Fibroblast of pulmonary artery (primary cell): ENCODE measurements at regions not wholly inside any gene's neighbourhood (a gene's known extent, or its start where the extent isn't known, plus 50 kb on each side); places are given as distances from the start of the nearest gene placed in this dataset.
A peak's percentile ranks its signal among the peaks of the same experiment; 100 is the strongest.

ENCODE experiments used
- DNase-seq: peaks from one replicate; pipeline ENCODE4 v3.0.0-alpha.2; 2010; ENCODE audit warnings: low read depth
- H3K4me3 ChIP-seq: replicated peaks from 2 replicates; pipeline ENCODE4 v1.5.1; 2011; ENCODE audit warnings: low read depth, mild to moderate bottlenecking, control low read depth, low read length, moderate library complexity
- TF ChIP-seq, protein P1 (sequence below): IDR thresholded peaks from 2 replicates; pipeline ENCODE4 v1.5.1; 2011; ENCODE audit warnings: mild to moderate bottlenecking, control low read depth, low read length, inconsistent platforms; ENCODE audit errors: missing control alignments

DNA sequence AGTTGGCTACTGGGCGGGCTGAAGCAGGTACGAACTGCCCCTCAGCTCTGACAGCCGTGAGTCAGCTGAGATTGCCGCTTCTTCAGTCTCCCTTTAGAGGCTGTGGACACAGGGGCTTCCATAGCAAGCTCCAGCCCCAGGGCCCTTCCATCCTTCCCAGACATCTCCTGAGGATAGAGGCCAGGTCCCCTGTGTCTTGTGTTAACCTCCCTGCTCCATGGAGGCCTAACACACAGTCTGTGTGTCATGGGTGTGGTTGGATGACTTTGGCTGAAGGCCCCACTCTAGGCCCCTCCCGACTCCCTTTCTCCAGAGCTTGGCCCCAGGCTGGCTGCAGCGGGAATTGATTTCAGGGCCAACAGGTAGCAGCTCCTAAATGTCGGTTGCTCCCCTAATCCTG, 116.1 kb upstream of the TLE3 start:
- H3K4me3 ChIP-seq, result no peak overlapping the region
- no peak for DNase-seq
- TF ChIP-seq, protein P1, sequence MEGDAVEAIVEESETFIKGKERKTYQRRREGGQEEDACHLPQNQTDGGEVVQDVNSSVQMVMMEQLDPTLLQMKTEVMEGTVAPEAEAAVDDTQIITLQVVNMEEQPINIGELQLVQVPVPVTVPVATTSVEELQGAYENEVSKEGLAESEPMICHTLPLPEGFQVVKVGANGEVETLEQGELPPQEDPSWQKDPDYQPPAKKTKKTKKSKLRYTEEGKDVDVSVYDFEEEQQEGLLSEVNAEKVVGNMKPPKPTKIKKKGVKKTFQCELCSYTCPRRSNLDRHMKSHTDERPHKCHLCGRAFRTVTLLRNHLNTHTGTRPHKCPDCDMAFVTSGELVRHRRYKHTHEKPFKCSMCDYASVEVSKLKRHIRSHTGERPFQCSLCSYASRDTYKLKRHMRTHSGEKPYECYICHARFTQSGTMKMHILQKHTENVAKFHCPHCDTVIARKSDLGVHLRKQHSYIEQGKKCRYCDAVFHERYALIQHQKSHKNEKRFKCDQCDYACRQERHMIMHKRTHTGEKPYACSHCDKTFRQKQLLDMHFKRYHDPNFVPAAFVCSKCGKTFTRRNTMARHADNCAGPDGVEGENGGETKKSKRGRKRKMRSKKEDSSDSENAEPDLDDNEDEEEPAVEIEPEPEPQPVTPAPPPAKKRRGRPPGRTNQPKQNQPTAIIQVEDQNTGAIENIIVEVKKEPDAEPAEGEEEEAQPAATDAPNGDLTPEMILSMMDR, result no peak

DNA sequence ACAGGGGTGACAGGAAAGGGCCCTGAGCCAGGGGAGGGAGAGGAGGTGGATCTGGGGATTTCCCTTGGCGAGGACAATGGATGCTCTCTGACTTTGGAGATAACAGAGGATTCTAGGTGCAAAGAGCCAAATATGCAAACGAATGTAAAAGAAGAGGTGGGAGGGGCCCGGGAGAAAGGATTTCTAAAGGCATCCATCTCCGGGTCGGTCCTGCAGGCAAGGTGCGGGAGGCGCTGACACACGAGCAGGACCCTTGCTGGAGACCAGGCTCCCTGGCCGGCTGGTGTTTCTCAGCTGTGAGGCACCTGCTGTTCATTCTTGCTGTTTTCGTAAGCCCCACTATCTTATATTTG, 115.2 kb upstream of the TLE3 start:
- TF ChIP-seq, protein P1, result no peak
- DNase-seq, result no peak

DNA sequence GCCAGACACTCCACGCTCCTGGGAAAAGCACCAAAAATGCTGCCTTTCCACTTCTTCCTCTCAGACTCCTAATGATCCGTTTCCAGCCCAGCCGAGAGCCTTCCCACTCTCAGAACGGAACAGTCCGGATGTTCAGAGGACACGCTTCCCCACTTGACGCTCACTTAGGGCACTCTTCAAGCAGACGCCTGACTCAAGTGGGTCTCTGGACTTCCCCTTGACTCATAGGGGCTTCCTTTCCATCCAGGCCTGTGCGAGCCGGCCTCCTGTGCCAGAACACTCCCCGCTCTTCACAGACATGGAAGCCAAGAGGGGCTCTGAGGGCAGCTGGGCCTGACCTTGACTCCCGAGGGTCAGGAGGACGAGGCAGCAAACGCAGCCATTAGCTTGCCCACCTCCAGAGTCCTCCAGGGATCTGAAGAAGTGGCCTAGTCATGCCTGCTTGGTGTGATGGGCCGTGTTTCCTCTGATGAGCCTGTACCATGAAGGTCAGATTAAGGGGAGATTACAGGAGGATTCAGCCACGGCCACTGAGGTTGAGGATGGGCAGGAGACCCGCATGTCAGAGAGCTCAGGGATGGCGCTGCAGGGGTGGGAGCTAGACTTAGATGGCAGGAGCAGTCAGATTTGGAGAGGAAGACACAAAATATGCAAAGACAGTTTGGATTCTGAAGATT, 114.7 kb upstream of the TLE3 start:
- peak; percentile 38 for DNase-seq
- TF ChIP-seq, protein P1, result no peak
- H3K4me3 ChIP-seq, result no peak overlapping the region

More for the DNA sequence above, 115.2 kb upstream of the TLE3 start:
- no peak overlapping the region for H3K4me3 ChIP-seq

GRCh38 chr15:70210528-70210927, 112.8 kb upstream of the TLE3 start:
- TF ChIP-seq, protein P1, result peak; percentile 10
- DNase-seq, result no peak

GRCh38 chr15:70210076-70210475, 112.4 kb upstream of the TLE3 start:
- TF ChIP-seq, protein P1, result no peak
- no peak for DNase-seq
- no peak overlapping the region for H3K4me3 ChIP-seq

More at GRCh38 chr15:70210528-70210927, 112.8 kb upstream of the TLE3 start:
- no peak overlapping the region for H3K4me3 ChIP-seq

- TF ChIP-seq, protein P1, result no peak
- DNase-seq, result no peak
These were observed 111.8 kb upstream of the TLE3 start for GRCh38 chr15:70209499-70209898.

DNA sequence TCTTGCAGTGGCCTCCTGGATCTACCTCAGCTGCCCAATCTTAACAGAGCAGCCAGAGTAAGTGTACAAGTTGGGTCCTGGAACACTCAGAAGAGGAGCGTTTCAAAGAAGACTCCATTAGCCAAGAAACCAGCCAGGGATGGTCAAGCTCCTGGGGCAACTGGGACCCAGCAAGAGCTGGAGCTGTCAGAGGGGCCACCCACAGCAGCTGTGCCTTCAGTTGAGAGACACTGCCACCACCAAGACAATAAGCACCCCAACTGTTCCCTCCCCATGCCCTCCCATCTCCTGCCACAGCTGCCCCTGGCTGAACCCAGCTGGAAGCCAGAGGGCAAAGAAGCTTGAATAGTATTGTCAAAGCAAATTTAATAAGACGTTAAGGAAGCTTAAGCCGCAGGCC, 110.6 kb upstream of the TLE3 start:
- DNase-seq, result no peak
- H3K4me3 ChIP-seq, result no peak overlapping the region
- TF ChIP-seq, protein P1, result no peak

More at GRCh38 chr15:70209499-70209898, 111.8 kb upstream of the TLE3 start:
- no peak overlapping the region for H3K4me3 ChIP-seq
